Tibial nerve (tissue), 4 donors: ENCODE measurements at regions not wholly inside any gene's neighbourhood (a gene's known extent, or its start where the extent isn't known, plus 50 kb on each side); places are given as distances from the start of the nearest gene placed in this dataset.
"Not testable (repeated sequence)": the region's sequence is repeated elsewhere in the genome, so short reads cannot be mapped to it uniquely, and the experiment has no call there.

ENCODE experiments used
- EP300 ChIP-seq, 2 donors: sonication (generic); formaldehyde crosslinking; IDR thresholded peaks; one replicate each; pipeline ENCODE4 v1.6.1; 2017; ENCODE audit warnings: antibody characterized with exemption in 2 of 2, mild to moderate bottlenecking in 1 of 2
- TF ChIP-seq, protein P1 (sequence below), 5 experiments: fragments of 200-600 bp in 3 of 5; fragments of 450-650 bp in 2 of 5; sonication (generic) in 3 of 5; IDR thresholded peaks; one replicate each; pipeline ENCODE4 v1.5.1; 2016 to 2019; ENCODE audit warnings: antibody characterized with exemption in 5 of 5, mild to moderate bottlenecking in 3 of 5, moderate library complexity in 2 of 5

DNA sequence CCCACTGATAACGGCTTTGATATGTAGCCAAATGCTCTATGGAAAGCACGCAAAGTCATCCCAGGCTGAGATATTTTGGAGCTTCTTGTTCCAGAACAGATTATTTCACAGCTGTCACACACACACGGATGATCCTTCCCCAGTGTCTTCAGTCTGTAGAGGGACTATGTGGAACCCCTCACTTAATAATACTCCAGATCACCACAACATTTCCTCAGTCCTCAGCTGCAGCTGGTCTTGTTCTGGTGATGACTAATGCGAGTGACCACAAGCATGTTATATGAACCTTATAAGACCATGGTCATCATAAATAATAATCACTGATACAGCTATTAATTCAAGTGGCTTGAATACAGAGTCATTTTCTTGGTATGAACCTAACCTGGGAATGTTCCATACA lies 490.7 kb downstream of the RPIA start:
- TF ChIP-seq, protein P1, sequence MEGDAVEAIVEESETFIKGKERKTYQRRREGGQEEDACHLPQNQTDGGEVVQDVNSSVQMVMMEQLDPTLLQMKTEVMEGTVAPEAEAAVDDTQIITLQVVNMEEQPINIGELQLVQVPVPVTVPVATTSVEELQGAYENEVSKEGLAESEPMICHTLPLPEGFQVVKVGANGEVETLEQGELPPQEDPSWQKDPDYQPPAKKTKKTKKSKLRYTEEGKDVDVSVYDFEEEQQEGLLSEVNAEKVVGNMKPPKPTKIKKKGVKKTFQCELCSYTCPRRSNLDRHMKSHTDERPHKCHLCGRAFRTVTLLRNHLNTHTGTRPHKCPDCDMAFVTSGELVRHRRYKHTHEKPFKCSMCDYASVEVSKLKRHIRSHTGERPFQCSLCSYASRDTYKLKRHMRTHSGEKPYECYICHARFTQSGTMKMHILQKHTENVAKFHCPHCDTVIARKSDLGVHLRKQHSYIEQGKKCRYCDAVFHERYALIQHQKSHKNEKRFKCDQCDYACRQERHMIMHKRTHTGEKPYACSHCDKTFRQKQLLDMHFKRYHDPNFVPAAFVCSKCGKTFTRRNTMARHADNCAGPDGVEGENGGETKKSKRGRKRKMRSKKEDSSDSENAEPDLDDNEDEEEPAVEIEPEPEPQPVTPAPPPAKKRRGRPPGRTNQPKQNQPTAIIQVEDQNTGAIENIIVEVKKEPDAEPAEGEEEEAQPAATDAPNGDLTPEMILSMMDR (IDR thresholded peaks at IDR 0.05): not testable (repeated sequence)
- not testable (repeated sequence) for TF ChIP-seq EP300 (IDR thresholded peaks at IDR 0.05)
